GM12878 (cell line): ENCODE measurements at regions not wholly inside any gene's neighbourhood (a gene's known extent, or its start where the extent isn't known, plus 50 kb on each side); places are given as distances from the start of the nearest gene placed in this dataset.

ENCODE experiments used
- CEBPB ChIP-seq, 2 experiments: fragments of 150-350 bp in 1 of 2; IDR thresholded peaks; 2 replicates each; pipeline ENCODE4 v1.6.1; 2012 to 2014; ENCODE audit warnings: low read depth in 2 of 2, low read length in 2 of 2, borderline replicate concordance in 1 of 2, inconsistent platforms in 1 of 2
- CTCF ChIP-seq, 3 experiments: IDR thresholded peaks in 2 of 3; conservative IDR thresholded peaks in 1 of 3; 2 replicates each; pipeline ENCODE4 v1.5.1; 2011; ENCODE audit warnings: low read depth in 3 of 3, low read length in 3 of 3, mild to moderate bottlenecking in 3 of 3, control low read depth in 2 of 3, moderate library complexity in 2 of 3, inconsistent platforms in 1 of 3, mixed read lengths in 1 of 3; ENCODE audit not compliant: control insufficient read depth in 2 of 3, insufficient read depth in 1 of 3; ENCODE audit errors: extremely low read depth in 1 of 3
- EZH2 ChIP-seq: IDR thresholded peaks from 2 replicates; pipeline ENCODE4 v1.6.1; 2012; ENCODE audit warnings: low read depth, mild to moderate bottlenecking, control low read depth, inconsistent platforms, low read length, borderline replicate concordance; ENCODE audit not compliant: control insufficient read depth
- LARP7 ChIP-seq: fragments of 450-650 bp; IDR thresholded peaks from 2 replicates; pipeline ENCODE4 v1.6.1; 2017; ENCODE audit warnings: mild to moderate bottlenecking
- POLR2A ChIP-seq: IDR thresholded peaks from 2 replicates; pipeline ENCODE4 v1.6.1; 2011; ENCODE audit warnings: low read depth, mild to moderate bottlenecking, low read length
- TCF3 ChIP-seq: IDR thresholded peaks from 2 replicates; pipeline ENCODE4 v1.6.1; 2012; ENCODE audit warnings: low read depth, mild to moderate bottlenecking, low read length, borderline replicate concordance; ENCODE audit not compliant: insufficient read depth

DNA sequence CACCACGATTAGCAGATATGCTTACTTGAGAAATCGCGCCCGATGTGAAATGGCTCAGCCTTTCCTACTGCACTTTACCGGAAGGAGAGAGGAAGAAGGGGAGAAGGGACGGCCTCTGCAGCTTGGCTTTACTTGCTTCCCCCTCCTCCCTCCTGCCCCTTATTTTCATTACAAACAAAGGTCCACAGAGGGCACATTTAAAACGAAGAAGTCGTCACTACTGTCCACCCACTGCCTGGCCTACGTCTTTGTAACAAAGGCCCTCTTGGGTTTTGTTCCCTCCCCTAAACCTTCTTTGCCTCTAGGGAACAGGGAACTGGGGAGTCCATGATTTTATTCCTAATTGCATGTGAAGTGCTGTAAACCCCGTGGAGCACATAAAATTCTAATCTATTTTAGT is 308.5 kb downstream of the LMX1A start:
- TF ChIP-seq CTCF (IDR thresholded peaks at IDR 0.05 in 2 of 3, conservative IDR thresholded peaks at IDR 0.05 in 1 of 3; ENCODE audit: control insufficient read depth in 2 of 3, extremely low read depth in 1 of 3, insufficient read depth in 1 of 3, low read depth in 3 of 3, low read length in 3 of 3) (no peak), CEBPB (IDR thresholded peaks at IDR 0.05; ENCODE audit: borderline replicate concordance in 1 of 2, low read depth in 2 of 2, low read length in 2 of 2) (no peak), EZH2 (no peak), LARP7 (no peak), POLR2A (no peak), TCF3 (no peak)
